Endothelial cell of umbilical vein (primary cell): ENCODE measurements at regions not wholly inside any gene's neighbourhood (a gene's known extent, or its start where the extent isn't known, plus 50 kb on each side); places are given as distances from the start of the nearest gene placed in this dataset.

Source experiments
- BruUV-seq: library from RNA; stranded (reverse); fragments of 400-500 nt; replicated peaks from 2 replicates; lab custom pipeline; 2021; lab: Mats Ljungman, UMichigan
- CTCF ChIA-PET: fragments of 300-600, 350-600 bp; sonication (Branson Sonifier 250); formaldehyde crosslinking; loops from one replicate; lab custom pipeline; 2021; ENCODE audit warnings: antibody characterized with exemption, inconsistent platforms; lab: Charles Lee
- POLR2A ChIA-PET: fragments of 300-600, 350-600 bp; sonication (Branson Sonifier 250); formaldehyde crosslinking; loops from one replicate; lab custom pipeline; 2021; ENCODE audit warnings: antibody characterized with exemption, inconsistent platforms; lab: Charles Lee
- DNase-seq: peaks from one replicate; pipeline ENCODE4 v3.0.0-alpha.2; 2011; ENCODE audit warnings: low read depth, low spot score
- FAIRE-seq: peaks from 2 replicates; lab custom pipeline; 2011; peaks lifted over from hg19 to GRCh38; lab: Jason Lieb, UNC
- H2AFZ ChIP-seq: 2 replicates; pipeline ENCODE4 v1.6.0; 2012; ENCODE audit warnings: low read depth, low read length, control low read depth, inconsistent platforms
- H3K27ac ChIP-seq: 2 replicates; pipeline ENCODE4 v1.5.1; 2011; ENCODE audit warnings: low read depth, mild to moderate bottlenecking, control low read depth, low read length, moderate library complexity; ENCODE audit not compliant: insufficient read depth
- H3K27me3 ChIP-seq, 2 experiments: 2 replicates each; pipeline versions ENCODE4 v1.6.0 to v1.6.1; 2011; ENCODE audit warnings: low read length in 2 of 2, mixed read lengths in 1 of 2; ENCODE audit not compliant: control insufficient read depth in 2 of 2, insufficient read depth in 2 of 2
- H3K36me3 ChIP-seq, 2 experiments: 2 replicates in 1 of 2; 3 replicates in 1 of 2; pipeline ENCODE4 v1.5.1; 2011; ENCODE audit warnings: low read length in 2 of 2, mild to moderate bottlenecking in 1 of 2, moderate library complexity in 1 of 2; ENCODE audit not compliant: control insufficient read depth in 2 of 2, insufficient read depth in 2 of 2; ENCODE audit errors: extremely low read depth in 1 of 2
- H3K4me1 ChIP-seq: 3 replicates; pipeline ENCODE4 v1.5.1; 2011; ENCODE audit warnings: mild to moderate bottlenecking, low read length; ENCODE audit not compliant: control insufficient read depth, insufficient read depth; ENCODE audit errors: extremely low read depth
- H3K4me2 ChIP-seq: 2 replicates; pipeline ENCODE4 v1.6.1; 2011; ENCODE audit warnings: low read length, control low read depth, mixed read lengths; ENCODE audit not compliant: insufficient read depth
- H3K4me3 ChIP-seq, 3 experiments: fragments of 200-600 bp in 1 of 3; sonication (generic), shearing (Covaris generic) in 1 of 3; replicated peaks in 1 of 3; 2 replicates each; pipeline ENCODE4 v1.5.1; 2011 to 2016; ENCODE audit warnings: control low read depth in 3 of 3, low read length in 3 of 3, mild to moderate bottlenecking in 2 of 3, inconsistent platforms in 1 of 3, low read depth in 1 of 3, moderate library complexity in 1 of 3; ENCODE audit not compliant: insufficient read depth in 1 of 3
- H3K79me2 ChIP-seq: 2 replicates; pipeline ENCODE4 v1.6.0; 2012; ENCODE audit warnings: low read length, inconsistent platforms; ENCODE audit not compliant: control insufficient read depth, insufficient read depth
- H3K9ac ChIP-seq: replicated peaks from 2 replicates; pipeline ENCODE3; 2011; ENCODE audit warnings: low read length, control low read depth; ENCODE audit not compliant: insufficient read depth; ENCODE audit errors: extremely low read depth
- H3K9me1 ChIP-seq: replicated peaks from 3 replicates; pipeline ENCODE4 v1.6.0; 2011; ENCODE audit warnings: mild to moderate bottlenecking, low read length; ENCODE audit not compliant: control insufficient read depth, insufficient read depth; ENCODE audit errors: extremely low read depth
- H3K9me3 ChIP-seq: replicated peaks from 2 replicates; pipeline ENCODE4 v1.5.1; 2012; ENCODE audit warnings: low read length, inconsistent platforms; ENCODE audit not compliant: control insufficient read depth, insufficient read depth
- H4K20me1 ChIP-seq: replicated peaks from 2 replicates; pipeline ENCODE3; 2011; ENCODE audit warnings: mild to moderate bottlenecking, low read length; ENCODE audit not compliant: control insufficient read depth, insufficient read depth; ENCODE audit errors: extremely low read depth
- CTCF ChIP-seq, 2 donors: IDR thresholded peaks; 1 replicate in 1 of 2; 2 replicates in 1 of 2; pipeline ENCODE4 v1.5.1; 2011; ENCODE audit warnings: low read length in 2 of 2, mild to moderate bottlenecking in 2 of 2, moderate library complexity in 2 of 2, control low read depth in 1 of 2, inconsistent platforms in 1 of 2, low read depth in 1 of 2; ENCODE audit not compliant: insufficient read depth in 1 of 2; ENCODE audit errors: extremely low read depth in 1 of 2
- EZH2 ChIP-seq: IDR thresholded peaks from 2 replicates; pipeline ENCODE4 v1.6.1; 2012; ENCODE audit warnings: borderline replicate concordance, low read depth, mild to moderate bottlenecking, moderate library complexity, low read length, inconsistent platforms; ENCODE audit not compliant: severe bottlenecking
- FOS ChIP-seq: IDR thresholded peaks from 2 replicates; pipeline ENCODE4 v1.6.1; 2011; ENCODE audit warnings: mild to moderate bottlenecking, low read length, moderate library complexity, borderline replicate concordance; ENCODE audit not compliant: insufficient read depth
- GATA2 ChIP-seq: IDR thresholded peaks from 2 replicates; pipeline ENCODE4 v1.7.0; 2011; ENCODE audit warnings: low read depth, mild to moderate bottlenecking, moderate library complexity, mixed read lengths, low read length; ENCODE audit not compliant: insufficient read length, insufficient read depth
- JUN ChIP-seq: IDR thresholded peaks from 2 replicates; pipeline ENCODE4 v1.6.1; 2011; ENCODE audit warnings: borderline replicate concordance, low read depth; ENCODE audit not compliant: insufficient read length, insufficient read depth
- MAX ChIP-seq: IDR thresholded peaks from 2 replicates; pipeline ENCODE4 v1.6.1; 2011; ENCODE audit not compliant: insufficient read depth, insufficient read length
- MYC ChIP-seq: IDR thresholded peaks from one replicate; pipeline ENCODE4 v1.6.1; 2011; ENCODE audit warnings: mild to moderate bottlenecking, low read depth, low read length
- POLR2A ChIP-seq: IDR thresholded peaks from 2 replicates; pipeline ENCODE4 v1.6.1; 2012; ENCODE audit warnings: low read depth, mild to moderate bottlenecking, control low read depth, low read length
- POLR2AphosphoS5 ChIP-seq: IDR thresholded peaks from 2 replicates; pipeline ENCODE4 v1.6.1; 2012; ENCODE audit warnings: low read depth, mild to moderate bottlenecking, control low read depth, low read length, moderate library complexity; ENCODE audit not compliant: insufficient read depth
- dilution Hi-C: fragments of 300-500 bp; cut with MboI; formaldehyde crosslinking; loops from one replicate; pipeline ENCODE4 v1.15.0; 2019; ENCODE audit warnings: low sequenced_read_pairs; ENCODE audit not compliant: extremely low pct_ligation_motif_present
- intact Hi-C: fragments of 100-400 bp; cut with micrococcal nuclease; formaldehyde crosslinking; loops from one replicate; pipeline ENCODE4 v1.10.0; 2022

GRCh38 chr3:106809623-106810299, 567.5 kb upstream of the CCDC54 start:
- Histone ChIP-seq H3K4me1 (peaks cover 12% of the 10 kb centered on the region), H3K9ac (no peak overlapping the region), H3K9me1 (no peaks in the 10 kb centered on the region), H2AFZ (no peak overlapping the region), H3K79me2 (no peaks in the 10 kb centered on the region), H3K36me3 (no peaks in the 10 kb centered on the region), H3K27me3 (no peaks in the 10 kb centered on the region), H3K4me3 (no peak overlapping the region), H3K27ac (no peak overlapping the region), H3K9me3 (no peaks in the 10 kb centered on the region), H3K4me2 (no peak overlapping the region), H4K20me1 (no peaks in the 10 kb centered on the region)
- DNase-seq, result peak; percentile 31
- TF ChIP-seq POLR2A, result no peak
- TF ChIP-seq MAX, result no peak
- no peak for TF ChIP-seq JUN
- no peak for TF ChIP-seq FOS
- no peak for TF ChIP-seq GATA2
- TF ChIP-seq MYC, result no peak
- TF ChIP-seq POLR2AphosphoS5, result no peak
- no peak for TF ChIP-seq CTCF (IDR thresholded peaks at IDR 0.05; ENCODE audit: extremely low read depth in 1 of 2, insufficient read depth in 1 of 2, low read depth in 1 of 2, low read length in 2 of 2)
- TF ChIP-seq EZH2, result no peak
- no peak for FAIRE-seq
- BruUV-seq, result no TSS peak
- ChIA-PET CTCF (no interaction called here), POLR2A (no interaction called here)
- dilution Hi-C loops (no loop called here), intact Hi-C loops (loop anchor here (2.0 kb wide), 1 partner anchor 81 kb away; no protein-coding TSS in a partner anchor)
